Heart left ventricle (tissue), 16 donors: ENCODE measurements at regions not wholly inside any gene's neighbourhood (a gene's known extent, or its start where the extent isn't known, plus 50 kb on each side); places are given as distances from the start of the nearest gene placed in this dataset.

Experiments used
- ATAC-seq, 4 donors: fragments of 200-7000 bp; cut with Tn5 transposase; one replicate each; pipeline ENCODE4 v1.9.1; 2020 to 2022; ENCODE audit warnings: moderate library complexity in 4 of 4, mild to moderate bottlenecking in 3 of 4, moderate number of reproducible peaks in 1 of 4
- DNase-seq, 5 donors: peaks; one replicate each; pipeline ENCODE4 v3.0.0-alpha.2; 2020
- H3K27ac ChIP-seq, 12 donors: fragments of 200-600 bp; sonication (generic) in 4 of 12; one replicate each; pipeline versions ENCODE4 v1.5.0 to v1.8.0; 2016 to 2022; ENCODE audit warnings: mild to moderate bottlenecking in 2 of 12
- H3K27me3 ChIP-seq, 9 donors: fragments of 200-600 bp; sonication (generic) in 2 of 9; one replicate each; pipeline versions ENCODE4 v1.5.1 to v1.8.0; 2016 to 2022; ENCODE audit warnings: mild to moderate bottlenecking in 3 of 9
- H3K36me3 ChIP-seq, 9 donors: fragments of 200-600 bp; sonication (generic) in 2 of 9; one replicate each; pipeline versions ENCODE4 v1.5.0 to v1.8.0; 2018 to 2022; ENCODE audit warnings: mild to moderate bottlenecking in 2 of 9
- H3K4me1 ChIP-seq, 12 donors: fragments of 200-600 bp; sonication (generic) in 4 of 12; one replicate each; pipeline versions ENCODE4 v1.5.0 to v1.8.0; 2016 to 2022; ENCODE audit warnings: mild to moderate bottlenecking in 3 of 12
- H3K4me3 ChIP-seq, 12 donors: fragments of 200-600 bp; sonication (generic) in 4 of 12; one replicate each; pipeline versions ENCODE4 v1.5.0 to v1.8.0; 2017 to 2022; ENCODE audit warnings: mild to moderate bottlenecking in 9 of 12, moderate library complexity in 4 of 12
- H3K9me3 ChIP-seq, 12 donors: fragments of 200-600 bp; sonication (generic) in 4 of 12; one replicate each; pipeline versions ENCODE4 v1.5.0 to v1.8.0; 2016 to 2022; ENCODE audit warnings: mild to moderate bottlenecking in 1 of 12
- CTCF ChIP-seq, 12 donors: fragments of 200-600 bp; sonication (generic) in 4 of 12; IDR thresholded peaks; one replicate each; pipeline versions ENCODE4 v1.5.0 to v1.8.0; 2018 to 2022; ENCODE audit warnings: antibody characterized with exemption in 12 of 12, mild to moderate bottlenecking in 5 of 12
- POLR2A ChIP-seq, 2 donors: fragments of 450-650 bp; IDR thresholded peaks; one replicate each; pipeline ENCODE4 v1.6.1; 2017; ENCODE audit warnings: antibody characterized with exemption in 2 of 2, mild to moderate bottlenecking in 2 of 2, moderate library complexity in 2 of 2
- WGBS, 4 donors: extraction: QIAGEN DNeasy Blood & Tissue Kit in 2 of 4; methylation state at CpG; one replicate each; pipeline versions ENCODE4 v1.1.5 to v1.1.7; 2013 to 2018; 5-methylcytosine and 5-hydroxymethylcytosine counted together
- intact Hi-C, 10 donors: fragments of 100-400 bp; cut with DNase I; formaldehyde crosslinking; loops; one replicate each; pipeline versions ENCODE4 v1.11.1 to v1.14.2; 2022
- donor health status: ischemic (EF 13 %, LVEDD 7.1; RV severe dilation, severe dysfunction).
- donor health status: healthy with polysubstance abuse.
- donor health status: DM: no; HTN: yes; CAD: no.
- donor health status: DM: no; HTN: no; CAD: no.
- donor health status: ischemic (EF 25% LVEDD 6.9; RV normal size, moderate dysfunction).
- donor health status: ischemic (EF 25% LVEDD 5.7; RV mildly dilated, moderate dysfunction).
- donor health status: healthy.
- donor health status: DM: yes; HTN: yes; CAD: no.
- donor health status: ischemic (EF 35%, LVEDD 5.7; RV mildly dilated, moderate dysfunction).
- donor health status: nonischemic (EF 11% LVEDD 7.7; RV severe dilation, severe dysfunction).
- donor health status: DM: yes; HTN: yes; CAD: no.
- donor health status: PGD.
- donor health status: ischemic (EF 29% LVEDD 5.4; RV normal size, mild dysfunction).
- donor health status: nonischemic (EF 23%, LVEDD 6.1; RV moderate dilation, normal function).

GRCh38 chr7:37504801-37505200, 56.1 kb upstream of the ELMO1 start:
- no peaks in the 10 kb centered on the region for H3K9me3 ChIP-seq
- H3K36me3 ChIP-seq = no peaks in the 10 kb centered on the region
- intact Hi-C loops = loop anchor here in 4 of 10 donors (5.0 to 10.0 kb wide), 4 partner anchors 222 to 330 kb away; no protein-coding TSS in a partner anchor
- H3K27ac ChIP-seq = peak overlapping the region in 4 of 12 donors; percentile 11 to 51 (median 31)
- H3K4me1 ChIP-seq = peaks cover 0 to 13% (median 0%) of the 10 kb centered on the region in 12 donors
- ATAC-seq (peak in 1 of 4 donors; percentile 48), DNase-seq (no peak)
- TF ChIP-seq POLR2A (IDR thresholded peaks at IDR 0.05) (no peak), CTCF (IDR thresholded peaks at IDR 0.05) (no peak)
- no peak overlapping the region for H3K4me3 ChIP-seq
- peaks cover 0 to 4% (median 0%) of the 10 kb centered on the region in 9 donors for H3K27me3 ChIP-seq

DNA sequence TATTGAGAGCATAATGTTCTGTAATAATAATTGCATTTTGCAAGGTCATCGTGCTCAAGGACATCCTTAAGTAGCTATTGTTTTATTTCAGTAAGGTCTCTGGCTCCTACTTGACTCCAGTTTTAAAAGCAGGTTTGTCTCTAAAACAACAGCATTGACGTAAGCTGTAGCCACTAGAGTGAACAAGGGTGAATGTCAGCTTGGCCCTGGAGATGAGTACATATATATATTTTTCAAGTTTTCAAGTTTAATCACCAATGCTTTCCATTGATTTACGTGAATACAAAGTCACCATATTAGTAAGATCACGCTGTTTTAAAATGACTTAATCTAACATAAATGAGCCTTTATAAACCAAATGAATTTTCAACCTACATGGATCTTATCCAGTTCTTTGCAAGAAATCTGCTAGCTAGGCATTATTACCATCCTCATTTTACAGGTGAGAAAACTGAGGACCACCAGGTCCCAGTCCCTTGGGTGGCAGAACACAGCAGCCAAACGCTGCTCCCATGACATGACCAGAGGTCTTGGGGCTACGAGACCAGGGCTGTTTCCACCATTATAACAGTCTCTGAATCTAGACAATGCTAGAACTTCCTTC, 57.2 kb upstream of the ELMO1 start:
- no peaks in the 10 kb centered on the region for H3K36me3 ChIP-seq
- no peak overlapping the region for H3K4me3 ChIP-seq
- intact Hi-C loops = loop anchor here in 2 of 10 donors (10.0 kb wide), 2 partner anchors 291 to 329 kb away; no protein-coding TSS in a partner anchor
- H3K27me3 ChIP-seq = peaks cover 0 to 4% (median 0%) of the 10 kb centered on the region in 9 donors
- no peaks in the 10 kb centered on the region for H3K9me3 ChIP-seq
- WGBS, 4 donors = 63 to 82% (median 76%) methylated on average over 6 of the region's 6 CpGs
- ATAC-seq (no peak), DNase-seq (no peak)
- H3K27ac ChIP-seq = no peak overlapping the region
- TF ChIP-seq POLR2A (IDR thresholded peaks at IDR 0.05) = no peak
- TF ChIP-seq CTCF (IDR thresholded peaks at IDR 0.05) = no peak
- peaks cover 0 to 13% (median 0%) of the 10 kb centered on the region in 12 donors for H3K4me1 ChIP-seq

GRCh38 chr7:37508118-37508517, 59.5 kb upstream of the ELMO1 start:
- H3K4me1 ChIP-seq = peaks cover 0 to 13% (median 0%) of the 10 kb centered on the region in 12 donors
- no peak overlapping the region for H3K4me3 ChIP-seq
- no peaks in the 10 kb centered on the region for H3K36me3 ChIP-seq
- WGBS, 4 donors = 72 to 77% (median 74%) methylated on average over 3 of the region's 3 CpGs
- no peak for ATAC-seq
- no peak for DNase-seq
- no peak for TF ChIP-seq CTCF (IDR thresholded peaks at IDR 0.05)
- no peak for TF ChIP-seq POLR2A (IDR thresholded peaks at IDR 0.05)
- no peaks in the 10 kb centered on the region for H3K9me3 ChIP-seq
- intact Hi-C loops = loop anchor here in 2 of 10 donors (10.0 kb wide), 2 partner anchors 293 to 327 kb away; no protein-coding TSS in a partner anchor
- H3K27me3 ChIP-seq = peaks cover 0 to 4% (median 0%) of the 10 kb centered on the region in 9 donors
- no peak overlapping the region for H3K27ac ChIP-seq

GRCh38 chr7:37510043-37510634, 61.5 kb upstream of the ELMO1 start:
- H3K27me3 ChIP-seq = peaks cover 0 to 4% (median 0%) of the 10 kb centered on the region in 9 donors
- peaks cover 0 to 10% (median 0%) of the 10 kb centered on the region in 12 donors for H3K4me1 ChIP-seq
- H3K27ac ChIP-seq = no peak overlapping the region
- 87 to 94% (median 91%) methylated on average over 3 of the region's 3 CpGs for WGBS, 4 donors
- intact Hi-C loops = loop anchor here in 3 of 10 donors (5.0 to 10.0 kb wide), 3 partner anchors 273 to 325 kb away; no protein-coding TSS in a partner anchor
- DNase-seq (no peak), ATAC-seq (no peak)
- H3K4me3 ChIP-seq = no peak overlapping the region
- TF ChIP-seq POLR2A (IDR thresholded peaks at IDR 0.05) (no peak), CTCF (IDR thresholded peaks at IDR 0.05) (peak; percentile 48 to 70 (median 64))
- no peaks in the 10 kb centered on the region for H3K36me3 ChIP-seq
- H3K9me3 ChIP-seq = no peaks in the 10 kb centered on the region
